NCI-H2081 treated with DMSO at 0.1 percent for 48 hours (cell line): ENCODE measurements at regions not wholly inside any gene's neighbourhood (a gene's known extent, or its start where the extent isn't known, plus 50 kb on each side); places are given as distances from the start of the nearest gene placed in this dataset.
"Not testable (repeated sequence)": the region's sequence is repeated elsewhere in the genome, so short reads cannot be mapped to it uniquely, and the experiment has no call there.

ENCODE experiments used
- DNase-seq: peaks from one replicate; lab custom pipeline; 2025; lab: John Stamatoyannopoulos, UW

DNA sequence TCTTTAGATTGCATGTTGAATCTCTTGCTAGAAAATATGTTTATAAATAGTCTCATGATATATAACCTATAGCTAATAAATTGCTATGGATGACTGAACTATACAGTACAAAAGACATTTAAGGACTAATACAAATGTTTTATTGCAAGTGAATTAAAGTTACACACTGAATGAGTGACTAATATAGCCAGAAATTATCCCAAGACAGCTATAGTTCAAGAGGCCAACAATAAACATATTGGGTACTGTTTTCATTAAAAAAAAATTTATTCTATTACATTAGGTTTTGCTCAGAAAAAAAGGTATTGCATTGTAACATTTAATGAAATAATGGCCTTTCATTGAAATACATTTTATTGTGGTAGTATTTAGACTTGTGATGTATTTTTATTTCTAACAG, 819.1 kb downstream of the TRIML1 start:
- no peak for DNase-seq

DNA sequence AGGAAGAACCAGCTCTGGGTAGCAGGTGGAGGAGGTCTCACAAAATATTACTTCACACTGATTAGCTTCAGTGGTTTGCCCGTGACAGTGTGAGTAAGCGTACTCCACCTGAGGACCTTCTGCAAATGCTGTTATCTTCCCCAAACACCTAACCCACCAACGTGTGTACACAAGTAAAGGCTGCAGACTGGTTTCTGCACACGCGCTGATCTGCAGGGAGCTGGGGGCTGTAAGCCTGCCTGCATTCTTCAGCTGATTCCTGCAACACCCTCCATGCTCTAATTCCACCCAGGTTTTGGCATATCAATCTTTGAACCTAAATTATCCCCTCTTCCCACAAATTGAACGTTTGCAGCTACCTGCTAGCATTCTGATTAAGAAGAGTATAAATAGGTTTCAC, 820.2 kb downstream of the TRIML1 start:
- DNase-seq = no peak

- DNase-seq = no peak
Observed at GRCh38 chr4:188960411-188961093, 821.3 kb downstream of the TRIML1 start.

DNA sequence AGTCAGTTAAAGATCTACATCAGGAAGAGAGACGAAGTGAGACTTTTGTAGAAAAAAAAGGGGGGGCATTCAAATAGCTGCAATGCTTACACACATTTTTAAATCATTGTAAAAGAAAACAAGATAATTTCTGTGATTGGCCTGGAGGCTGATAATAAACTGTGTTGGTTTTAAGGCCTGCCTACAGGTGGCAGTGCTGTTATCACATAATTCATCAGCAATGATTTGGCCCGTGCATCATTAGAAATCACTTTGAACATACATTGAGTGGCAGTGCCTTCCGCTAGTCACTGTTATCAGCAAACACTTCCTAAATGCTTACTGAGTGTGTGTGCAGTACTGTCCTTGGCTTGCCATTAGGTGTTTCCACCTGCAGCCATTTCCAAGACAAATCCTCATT, 831.9 kb downstream of the TRIML1 start:
- no peak for DNase-seq

GRCh38 chr4:188975271-188975670, 836.0 kb downstream of the TRIML1 start:
- DNase-seq = no peak

DNA sequence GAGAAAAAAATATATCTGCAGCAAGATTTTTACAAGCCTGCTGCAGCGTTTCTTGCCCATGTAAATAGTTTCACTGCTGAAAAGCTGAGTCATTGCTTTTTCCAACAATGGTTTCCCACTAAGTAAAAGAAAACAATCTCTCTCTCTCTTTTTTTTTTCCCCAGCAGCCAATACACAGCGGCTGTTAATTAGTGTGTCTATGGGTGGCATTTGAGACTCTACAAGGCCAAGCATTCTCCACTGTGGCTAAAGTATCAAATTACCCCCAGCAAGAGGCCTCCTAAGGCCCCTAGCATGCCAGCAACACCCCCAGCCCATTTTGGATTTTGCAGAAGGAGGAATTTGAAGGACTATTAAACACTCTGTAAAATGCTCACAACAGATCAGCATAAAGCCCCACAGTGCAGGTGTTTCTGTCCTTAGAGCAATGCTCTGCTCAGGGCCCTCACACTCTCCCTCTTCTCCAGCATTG, 837.4 kb downstream of the TRIML1 start:
- DNase-seq = no peak

DNA sequence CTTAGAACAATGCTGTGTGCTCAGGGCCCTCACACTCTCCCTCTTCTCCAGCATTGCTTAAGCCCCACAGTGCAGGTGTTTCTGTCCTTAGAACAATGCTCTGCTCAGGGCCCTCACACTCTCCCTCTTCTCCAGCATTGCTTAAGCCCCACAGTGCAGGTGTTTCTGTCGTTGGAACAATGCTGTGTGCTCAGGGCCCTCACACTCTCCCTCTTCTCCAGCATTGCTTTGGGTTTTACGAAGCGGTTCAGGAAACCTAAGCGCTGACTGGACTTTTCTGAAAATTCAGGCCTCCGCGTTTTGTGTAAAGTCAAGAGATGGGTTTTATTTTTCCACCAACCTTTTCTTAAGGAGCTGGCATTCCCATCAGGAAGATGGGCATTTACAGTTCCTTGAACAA, 838.0 kb downstream of the TRIML1 start:
- not testable (repeated sequence) for DNase-seq

- DNase-seq = no peak
Observed at GRCh38 chr4:188984518-188984917, 845.3 kb downstream of the TRIML1 start.

- peak; percentile 74 for DNase-seq
Observed at GRCh38 chr4:188986271-188986689, 847.0 kb downstream of the TRIML1 start.

GRCh38 chr4:188987011-188987410, 847.8 kb downstream of the TRIML1 start:
- DNase-seq = no peak

DNA sequence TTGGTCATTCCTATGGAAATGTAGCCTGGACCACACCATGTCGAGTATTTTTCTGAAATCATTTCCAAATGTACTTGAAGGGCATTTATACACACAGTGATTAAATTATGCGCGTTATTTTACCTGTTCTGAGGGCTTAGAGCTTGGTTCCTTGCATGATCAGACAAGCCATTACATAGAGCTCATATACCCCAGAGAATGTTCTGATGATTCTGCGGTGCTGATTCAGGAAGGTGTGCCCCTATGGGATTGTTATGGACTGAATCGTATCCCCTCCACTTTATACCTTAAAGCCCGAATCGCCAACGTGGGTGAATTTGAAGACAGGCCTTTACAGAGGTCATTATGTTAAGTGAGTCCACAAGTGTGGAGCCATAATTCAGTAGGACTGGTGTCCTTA, 848.9 kb downstream of the TRIML1 start:
- no peak for DNase-seq

DNA sequence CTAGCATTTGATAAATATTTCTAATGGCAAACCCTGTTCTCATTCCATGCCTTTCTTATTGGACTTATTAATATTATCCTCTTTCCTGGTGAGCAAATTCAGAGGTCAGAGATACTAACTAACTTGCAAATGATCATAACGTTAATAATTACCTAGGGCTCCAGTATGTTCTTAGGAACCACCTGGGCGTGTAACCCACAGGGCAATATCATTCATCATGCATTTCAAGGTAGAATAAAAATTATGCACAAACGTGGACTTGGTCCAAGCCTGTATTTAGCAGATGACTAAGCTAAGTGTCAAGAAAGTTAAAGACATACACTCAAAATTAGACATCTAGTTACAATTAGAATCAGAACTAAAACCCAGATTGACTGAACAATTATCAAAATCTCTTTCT, 850.1 kb downstream of the TRIML1 start:
- DNase-seq = no peak

- no peak for DNase-seq
Observed at GRCh38 chr4:188992706-188993105, 853.5 kb downstream of the TRIML1 start.

DNA sequence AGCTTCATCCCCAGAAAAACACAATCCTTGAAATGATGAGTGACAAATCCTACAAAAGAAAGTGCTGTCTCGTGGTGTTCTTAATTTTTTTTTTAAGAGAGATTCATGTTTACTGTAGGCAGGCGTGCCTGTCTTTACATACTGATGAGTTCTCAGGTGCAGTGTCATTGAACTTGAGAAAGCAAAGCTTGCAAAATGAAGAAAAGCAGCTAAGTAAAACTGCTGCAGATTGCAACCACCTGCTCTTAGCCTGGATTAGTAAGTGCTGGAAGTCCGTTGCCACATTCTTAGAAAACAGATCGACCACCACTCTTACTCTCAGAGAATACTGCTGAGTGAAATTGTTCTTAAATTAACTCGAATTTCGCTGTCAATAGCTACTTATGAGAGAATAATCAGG, 854.6 kb downstream of the TRIML1 start:
- DNase-seq = no peak

- DNase-seq = no peak
Observed at GRCh38 chr4:189001283-189001970, 862.2 kb downstream of the TRIML1 start.

DNA sequence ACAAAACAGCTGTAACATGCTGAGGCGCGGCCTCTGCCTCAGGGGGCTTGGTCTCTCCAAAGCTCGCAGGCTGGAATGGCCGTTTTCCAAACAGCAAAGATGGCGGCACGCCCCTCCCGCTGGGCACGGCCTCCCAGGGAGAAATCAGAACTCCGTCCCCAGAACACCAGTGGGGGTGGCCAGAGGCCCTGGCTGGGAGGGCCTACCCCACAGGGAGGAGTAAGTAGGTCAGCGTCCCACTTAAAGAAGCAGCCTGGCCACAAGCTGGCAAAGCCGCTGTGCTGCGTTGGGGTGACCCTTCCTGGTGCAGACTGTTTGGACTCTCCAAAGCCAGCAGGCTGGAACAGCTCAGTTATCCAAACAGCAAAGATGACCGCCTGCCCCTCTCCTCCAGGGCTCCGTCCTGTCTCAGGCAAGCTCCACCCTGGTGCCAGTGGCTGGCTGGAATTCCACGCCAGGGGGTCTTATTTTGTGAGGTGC, 862.8 kb downstream of the TRIML1 start:
- no peak for DNase-seq

GRCh38 chr4:189002475-189002874, 863.2 kb downstream of the TRIML1 start:
- DNase-seq = no peak

DNA sequence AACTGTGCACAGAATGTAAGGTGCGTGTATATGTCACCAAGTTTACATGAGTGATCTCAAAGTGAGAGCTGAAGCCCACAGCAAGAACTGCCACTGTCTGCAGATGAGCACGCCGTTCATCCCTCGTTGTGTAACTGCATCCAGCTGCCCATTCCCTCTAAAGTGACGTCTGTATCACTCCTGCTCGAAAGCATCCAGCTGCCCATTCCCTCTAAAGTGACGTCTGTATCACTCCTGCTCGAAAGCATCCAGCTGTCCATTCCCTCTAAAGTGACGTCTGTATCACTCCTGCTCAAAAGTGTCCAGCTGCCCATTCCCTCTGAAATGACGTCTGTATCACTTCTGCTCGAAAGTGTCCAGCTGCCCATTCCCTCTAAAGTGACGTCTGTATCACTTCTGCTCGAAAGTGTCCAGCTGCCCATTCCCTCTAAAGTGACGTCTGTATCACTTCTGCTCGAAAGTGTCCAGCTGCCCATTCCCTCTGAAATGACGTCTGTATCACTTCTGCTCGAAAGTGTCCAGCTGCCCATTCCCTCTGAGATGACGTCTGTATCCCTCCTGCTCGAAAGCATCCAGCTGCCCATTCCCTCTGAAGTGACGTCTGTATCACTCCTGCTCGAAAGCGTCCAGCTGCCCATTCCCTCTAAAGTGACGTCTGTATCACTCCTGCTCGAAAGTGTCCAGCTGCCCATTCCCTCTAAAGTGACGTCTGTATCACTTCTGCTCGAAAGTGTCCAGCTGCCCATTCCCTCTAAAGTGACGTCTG, 871.4 kb downstream of the TRIML1 start:
- DNase-seq = not testable (repeated sequence)

- no peak for DNase-seq
Observed at GRCh38 chr4:189021831-189022230, 882.6 kb downstream of the TRIML1 start.

DNA sequence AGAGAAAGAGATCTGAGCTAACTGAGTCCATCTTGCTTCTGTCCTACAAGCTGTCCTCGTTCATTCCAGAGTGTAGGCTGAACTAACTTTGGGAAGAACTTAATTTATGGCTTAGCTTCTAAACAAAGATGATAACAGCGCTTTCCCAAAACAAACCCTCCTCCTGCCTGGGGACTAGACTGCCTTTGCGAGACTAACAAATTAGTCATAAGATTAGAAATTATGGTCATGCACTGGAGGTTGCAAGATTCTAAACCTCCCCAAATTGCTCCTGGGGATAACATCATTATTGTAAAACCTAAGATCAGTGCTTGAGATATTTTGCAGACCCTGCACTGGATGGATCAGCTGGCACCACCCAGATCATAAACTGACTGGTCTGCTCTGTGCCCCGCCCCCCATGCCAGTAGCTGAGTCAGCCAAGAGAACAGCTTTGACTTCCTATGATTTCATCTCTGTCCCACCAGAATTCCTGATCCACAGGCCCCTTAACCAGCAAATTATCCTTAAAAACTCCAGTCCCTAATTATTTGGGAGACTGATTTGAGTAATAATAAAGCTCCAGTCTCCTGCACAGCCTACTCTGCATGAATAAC, 883.3 kb downstream of the TRIML1 start:
- DNase-seq = no peak

GRCh38 chr4:189029976-189030504, 890.8 kb downstream of the TRIML1 start:
- no peak for DNase-seq
